ENCODE measurements at regions not wholly inside any gene's neighbourhood (a gene's known extent, or its start where the extent isn't known, plus 50 kb on each side); places are given as distances from the start of the nearest gene placed in this dataset.
"Not testable (repeated sequence)": the region's sequence is repeated elsewhere in the genome, so short reads cannot be mapped to it uniquely, and the experiment has no call there.

- DNase-seq: not testable (repeated sequence)
These were observed 116.9 kb upstream of the ZEB2 start for GRCh38 chr2:144636860-144637259.

- DNase-seq: no peak
These were observed 112.9 kb upstream of the ZEB2 start for GRCh38 chr2:144632809-144633208.

GRCh38 chr2:144631636-144632035, 111.7 kb upstream of the ZEB2 start:
- DNase-seq: no peak

GRCh38 chr2:144630459-144631215, 110.7 kb upstream of the ZEB2 start:
- peak; percentile 49 for DNase-seq

- DNase-seq: no peak
These were observed 110.0 kb upstream of the ZEB2 start for GRCh38 chr2:144629935-144630334.

- DNase-seq: no peak
These were observed 108.6 kb upstream of the ZEB2 start for GRCh38 chr2:144628566-144628965.

- DNase-seq: no peak
These were observed 105.7 kb upstream of the ZEB2 start for GRCh38 chr2:144625626-144626025.

GRCh38 chr2:144625226-144625625, 105.3 kb upstream of the ZEB2 start:
- no peak for DNase-seq

- DNase-seq: no peak
These were observed 104.5 kb upstream of the ZEB2 start for GRCh38 chr2:144624451-144624850.

- DNase-seq: not testable (repeated sequence)
These were observed 102.5 kb upstream of the ZEB2 start for GRCh38 chr2:144622373-144622772.

GRCh38 chr2:144621266-144621665, 101.3 kb upstream of the ZEB2 start:
- DNase-seq: no peak

- DNase-seq: no peak
These were observed 99.8 kb upstream of the ZEB2 start for GRCh38 chr2:144619760-144620159.

- not testable (repeated sequence) for DNase-seq
These were observed 97.3 kb upstream of the ZEB2 start for GRCh38 chr2:144617171-144617570.

GRCh38 chr2:144615866-144616565, 96.1 kb upstream of the ZEB2 start:
- DNase-seq: no peak

GRCh38 chr2:144607891-144608521, 88.1 kb upstream of the ZEB2 start:
- peak; percentile 84 for DNase-seq

- DNase-seq: no peak
These were observed 87.2 kb upstream of the ZEB2 start for GRCh38 chr2:144607099-144607498.

GRCh38 chr2:144606466-144607095, 86.7 kb upstream of the ZEB2 start:
- DNase-seq: no peak

GRCh38 chr2:144605231-144605840, 85.4 kb upstream of the ZEB2 start:
- no peak for DNase-seq

GRCh38 chr2:144603334-144603733, 83.4 kb upstream of the ZEB2 start:
- no peak for DNase-seq

- no peak for DNase-seq
These were observed 79.0 kb upstream of the ZEB2 start for GRCh38 chr2:144598906-144599305.

- no peak for DNase-seq
These were observed 78.1 kb upstream of the ZEB2 start for GRCh38 chr2:144597894-144598593.

GRCh38 chr2:144597388-144597787, 77.5 kb upstream of the ZEB2 start:
- no peak for DNase-seq

Data from fibroblast of skin of right biceps (primary cell).